ENCODE measurements at regions not wholly inside any gene's neighbourhood (a gene's known extent, or its start where the extent isn't known, plus 50 kb on each side); places are given as distances from the start of the nearest gene placed in this dataset.

DNA sequence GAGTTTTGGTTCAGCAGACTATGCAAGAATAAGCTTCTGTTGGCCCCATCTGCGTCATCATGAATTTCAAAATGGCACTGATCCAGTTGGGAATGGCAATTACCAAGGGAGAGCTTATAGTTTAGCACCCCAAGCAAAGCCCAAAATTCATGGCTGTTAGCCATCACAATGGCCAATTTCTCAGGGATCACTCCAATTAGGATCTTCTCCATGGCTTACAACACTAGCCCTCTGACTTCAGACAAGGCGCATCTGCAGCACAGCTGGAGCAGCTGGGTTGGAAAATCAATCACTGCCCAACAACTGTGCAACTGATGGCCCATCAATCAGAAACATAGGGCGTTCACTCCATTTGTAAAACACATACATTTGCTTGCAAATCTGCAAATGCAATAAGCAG is 273.6 kb downstream of the SRBD1 start:
- no peak for DNase-seq (ENCODE audit: low read depth)

DNA sequence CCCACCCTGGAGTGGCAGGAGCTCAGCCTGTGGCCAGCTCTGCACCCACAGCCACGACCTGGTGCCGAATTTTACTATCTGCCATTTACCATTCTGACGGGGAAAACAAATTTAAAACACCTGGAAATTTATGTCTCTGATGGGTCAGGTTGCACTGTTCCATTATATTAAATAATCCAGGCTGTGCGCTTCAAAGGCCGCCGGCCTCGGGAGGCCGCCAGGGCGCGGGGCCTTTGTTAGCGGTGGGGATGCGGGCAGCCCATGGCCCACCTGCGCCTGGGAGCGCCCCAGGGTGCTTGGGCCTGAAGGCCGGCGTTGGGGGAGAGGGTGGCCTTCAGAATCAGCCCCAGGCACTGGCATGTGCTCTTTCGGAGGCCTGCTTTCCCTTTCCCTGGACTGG is 276.9 kb downstream of the SRBD1 start:
- no peak for DNase-seq (ENCODE audit: low read depth)

DNA sequence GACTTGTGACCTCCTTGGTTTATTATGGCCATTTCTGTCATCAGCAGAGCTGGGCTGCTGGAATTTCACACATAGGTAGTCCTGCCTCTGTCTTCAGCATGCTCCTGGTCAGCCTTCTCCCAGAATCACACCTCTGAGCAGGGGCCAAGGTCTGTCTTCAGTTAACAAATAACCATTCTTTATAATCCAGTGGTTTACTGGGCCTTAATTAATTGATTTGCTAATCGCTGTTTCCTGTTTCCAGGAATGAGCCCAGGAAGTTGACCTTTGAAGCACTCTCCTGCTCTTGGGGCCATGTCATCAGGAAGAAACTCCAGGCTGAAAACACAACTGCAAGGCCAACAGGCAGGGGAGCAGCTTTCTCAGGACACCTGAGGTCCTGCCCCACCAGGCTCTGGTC is 278.5 kb downstream of the SRBD1 start:
- no peak for DNase-seq (ENCODE audit: low read depth)

DNA sequence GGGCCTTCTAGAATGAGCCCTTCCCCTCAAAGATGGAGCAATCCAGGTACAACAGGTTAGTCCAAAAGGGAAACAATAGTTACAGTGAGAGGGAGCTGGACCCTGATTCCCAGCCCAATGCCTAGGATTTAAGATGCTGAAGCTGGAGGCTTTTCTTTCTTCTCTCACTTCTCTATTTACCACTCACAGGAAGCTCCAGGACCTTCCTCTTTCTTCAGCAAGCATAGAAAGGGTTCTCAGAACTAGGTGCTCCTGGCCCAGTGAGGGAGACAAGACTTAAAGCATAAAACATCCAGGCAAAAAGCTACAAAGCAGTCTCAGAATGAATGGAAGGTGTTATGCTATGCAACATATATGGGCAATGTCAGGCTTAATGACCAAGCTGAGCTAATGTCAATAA is 279.0 kb downstream of the SRBD1 start:
- no peak for DNase-seq (ENCODE audit: low read depth)

DNA sequence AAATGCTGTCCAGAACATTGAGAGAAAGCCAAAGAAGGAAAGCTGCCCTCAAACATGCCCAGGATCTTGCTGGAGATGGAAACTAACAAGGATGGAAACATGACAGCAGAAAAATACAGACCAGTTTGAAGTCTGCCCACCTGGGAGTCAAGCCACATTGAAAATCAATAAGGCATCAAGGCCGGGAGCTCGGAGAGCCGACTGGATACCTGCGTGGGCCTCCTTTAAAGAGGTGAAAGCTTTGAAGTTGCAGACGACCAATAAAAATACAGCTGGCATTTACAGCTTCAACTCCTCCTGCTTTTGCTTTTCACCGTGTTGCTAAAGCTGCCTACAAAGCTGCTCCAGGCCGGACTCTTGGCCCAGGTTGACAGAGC is 279.7 kb downstream of the SRBD1 start:
- DNase-seq (ENCODE audit: low read depth), result no peak

DNA sequence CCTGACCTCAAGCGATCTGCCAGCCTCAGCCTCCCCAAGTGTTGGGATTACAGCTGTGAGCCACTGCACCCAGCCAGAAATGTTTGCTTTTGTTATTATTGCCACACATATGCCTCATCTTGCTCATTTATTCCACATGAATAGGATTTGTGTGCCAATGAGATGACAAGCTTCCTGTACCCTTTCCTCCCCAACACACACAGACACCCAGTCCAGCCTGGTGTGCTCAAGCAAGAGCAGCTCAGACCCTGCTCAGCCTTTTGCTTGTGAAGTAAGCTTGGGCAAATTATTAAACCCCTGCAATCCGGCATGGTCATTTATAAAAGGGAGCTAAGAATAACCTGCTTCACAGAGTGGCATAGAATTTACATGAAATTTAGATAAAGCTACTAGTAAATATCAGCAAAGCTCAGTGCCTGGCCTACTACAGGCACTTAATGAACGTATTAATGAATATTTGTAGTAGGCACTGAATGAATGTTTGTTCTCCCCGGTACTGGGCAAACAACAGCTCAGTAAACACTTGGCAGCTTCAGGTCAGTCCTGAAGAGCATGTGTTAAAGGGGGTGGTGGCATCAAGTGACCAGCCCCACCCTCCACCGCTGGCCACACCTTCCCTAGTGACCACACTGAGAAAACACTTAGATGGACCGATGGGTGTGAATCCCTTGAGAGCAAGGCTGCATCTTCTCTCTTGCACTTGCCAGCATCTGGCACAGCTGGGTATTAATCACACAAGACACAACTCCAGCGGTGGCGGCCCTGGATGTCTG is 280.2 kb downstream of the SRBD1 start:
- DNase-seq (ENCODE audit: low read depth), result peak; percentile 31

DNA sequence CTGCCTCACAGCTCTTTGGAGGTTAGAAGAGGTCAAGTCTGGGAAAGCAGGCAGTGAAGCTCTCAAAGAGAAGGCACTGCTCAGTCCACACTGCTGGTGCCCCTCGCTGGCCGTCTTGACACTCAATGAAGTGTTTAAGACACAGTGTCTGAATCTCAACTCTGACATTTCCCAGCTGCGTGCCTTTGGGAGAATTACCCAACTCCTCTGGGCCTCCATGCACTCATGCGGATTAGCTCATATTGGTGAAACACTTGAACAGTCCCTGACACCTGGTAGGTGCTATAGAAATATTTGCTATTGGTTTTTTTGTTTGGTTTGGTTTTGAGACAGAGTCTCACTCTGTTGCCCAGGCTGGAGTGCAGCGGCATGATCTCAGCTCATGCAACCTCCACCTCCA is 281.0 kb downstream of the SRBD1 start:
- DNase-seq (ENCODE audit: low read depth), result no peak

DNA sequence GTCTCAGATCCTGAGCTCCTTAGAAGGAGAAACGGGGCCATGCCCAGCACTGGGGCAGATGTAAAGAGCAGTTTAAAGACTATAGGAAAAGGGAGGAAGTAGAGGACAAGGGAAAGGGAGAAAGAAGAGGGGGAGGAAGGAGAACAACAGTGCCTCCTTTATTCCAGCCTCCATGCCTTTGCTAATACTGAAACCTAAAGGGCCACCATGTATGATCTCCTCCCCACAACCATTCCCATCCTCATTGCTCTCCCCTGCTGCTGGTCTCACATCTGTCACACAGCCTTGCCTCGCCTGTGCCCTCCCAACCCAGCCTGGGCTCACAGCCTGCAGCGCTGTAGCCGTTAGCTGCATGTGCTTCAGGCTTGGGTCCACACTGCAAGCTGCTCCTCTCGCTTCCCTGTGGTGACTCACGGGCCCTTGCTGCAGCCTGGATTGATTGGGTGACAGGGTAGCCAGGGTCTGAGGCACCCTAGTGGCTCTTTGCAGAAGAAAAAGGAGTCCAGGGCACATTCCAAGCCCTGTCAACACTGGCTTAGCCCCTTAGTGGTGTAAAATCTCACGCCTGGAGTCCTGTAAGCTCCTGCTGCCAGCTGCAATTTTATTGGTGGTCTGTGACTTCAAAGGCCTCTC is 281.9 kb downstream of the SRBD1 start:
- peak; percentile 67 for DNase-seq (ENCODE audit: low read depth)

DNA sequence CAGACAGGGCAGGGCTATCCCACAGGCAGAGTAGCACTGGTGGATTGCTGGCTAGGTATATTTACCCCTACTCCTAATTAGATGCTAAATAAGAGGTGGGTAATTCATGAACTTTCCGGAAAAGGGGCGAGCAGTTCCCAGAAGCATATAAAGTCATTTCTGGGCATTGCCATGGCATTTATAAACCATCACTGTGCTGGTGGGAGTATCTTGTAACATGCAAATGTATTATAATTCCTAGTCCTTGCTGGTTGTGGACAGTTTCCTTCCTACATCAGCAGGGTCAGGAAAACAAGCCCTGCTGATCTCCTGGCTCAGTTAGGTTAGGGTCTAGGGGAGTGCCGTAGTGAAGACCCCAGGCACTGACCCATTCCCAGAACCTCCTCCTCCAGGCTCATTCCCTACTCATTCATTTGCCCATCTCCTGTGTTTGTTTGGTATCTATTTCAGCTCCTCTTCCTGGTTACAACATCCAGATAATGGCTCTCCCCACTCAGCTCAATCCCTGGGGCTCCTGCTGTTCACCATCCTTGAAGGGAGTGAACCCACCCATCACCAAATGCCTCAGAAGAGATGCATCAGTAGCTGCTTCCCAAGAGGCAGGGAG is 282.7 kb downstream of the SRBD1 start:
- DNase-seq (ENCODE audit: low read depth), result no peak

DNA sequence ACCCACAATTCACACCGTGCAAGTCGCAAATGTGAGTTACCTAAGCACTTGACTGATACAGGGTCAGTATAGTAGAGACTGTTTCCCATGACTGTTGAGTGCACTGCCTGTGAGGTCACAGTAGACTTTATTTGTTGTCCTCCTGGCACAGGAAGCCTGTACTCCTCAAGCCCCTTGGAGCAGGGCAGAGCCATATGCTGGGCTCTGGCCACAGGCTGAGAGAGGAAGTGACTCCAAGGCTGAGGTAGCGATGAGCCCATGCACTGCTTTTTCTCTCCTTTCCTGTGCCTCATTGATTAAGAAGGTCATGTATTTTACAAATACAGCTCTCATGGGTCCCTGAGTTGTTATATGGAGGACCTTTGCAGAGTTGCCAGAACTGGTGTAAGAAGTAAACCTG is 287.7 kb downstream of the SRBD1 start:
- DNase-seq (ENCODE audit: low read depth), result no peak

DNA sequence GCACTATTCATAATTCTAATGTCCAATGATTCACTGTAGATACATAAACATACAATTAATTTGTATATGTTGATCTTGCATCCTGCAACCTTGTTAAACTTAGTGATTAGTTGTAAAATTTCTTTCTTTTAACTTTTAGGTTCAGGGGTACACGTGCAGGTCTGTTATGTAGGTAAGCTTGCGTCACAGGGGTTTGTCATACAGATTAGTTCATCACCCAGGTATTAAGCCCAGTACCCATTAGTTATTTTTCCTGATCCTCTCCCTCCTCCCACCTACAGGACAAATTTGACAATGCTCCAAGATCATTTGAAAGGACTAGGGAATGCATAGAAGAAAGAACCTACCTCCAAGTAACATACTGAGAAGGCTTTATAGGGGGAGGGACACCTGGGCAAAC is 290.1 kb downstream of the SRBD1 start:
- no peak for DNase-seq (ENCODE audit: low read depth)

DNA sequence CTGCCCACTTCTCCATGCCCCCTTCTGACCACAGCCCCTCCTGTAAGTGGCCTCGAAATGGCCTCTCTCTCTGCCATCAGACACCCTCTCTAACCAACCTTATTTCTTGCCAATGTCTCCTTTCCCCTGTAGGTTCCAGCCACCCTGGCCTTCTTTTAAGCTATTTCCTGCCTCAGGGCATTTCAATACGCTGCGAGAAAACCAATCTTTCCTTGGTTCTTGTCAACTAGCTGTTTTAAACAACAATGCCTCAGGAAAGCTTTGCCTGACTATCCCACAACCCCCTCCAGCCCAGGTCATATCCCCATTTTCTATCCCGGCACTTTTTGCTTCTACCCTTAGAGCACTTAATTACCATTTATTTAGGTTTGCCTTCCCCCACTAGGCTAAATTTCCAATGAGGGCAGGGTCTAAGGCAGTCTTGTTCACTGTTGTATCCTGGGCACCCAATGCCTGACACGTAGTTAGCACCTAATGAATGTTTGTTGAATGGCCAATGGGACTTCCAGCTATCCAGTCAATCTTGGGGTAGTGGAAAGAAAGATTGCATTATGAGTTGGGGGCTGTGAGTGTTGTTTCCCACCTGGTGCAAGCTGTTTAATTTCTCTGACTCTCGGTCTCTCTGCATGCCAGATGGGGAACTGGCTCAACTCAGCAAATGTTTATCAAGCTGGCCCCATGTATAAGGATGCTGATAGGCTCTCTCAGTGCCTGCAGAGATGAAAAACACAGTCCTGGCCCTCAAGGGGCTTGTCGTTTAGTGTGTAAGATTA is 291.2 kb downstream of the SRBD1 start:
- no peak for DNase-seq (ENCODE audit: low read depth)

DNA sequence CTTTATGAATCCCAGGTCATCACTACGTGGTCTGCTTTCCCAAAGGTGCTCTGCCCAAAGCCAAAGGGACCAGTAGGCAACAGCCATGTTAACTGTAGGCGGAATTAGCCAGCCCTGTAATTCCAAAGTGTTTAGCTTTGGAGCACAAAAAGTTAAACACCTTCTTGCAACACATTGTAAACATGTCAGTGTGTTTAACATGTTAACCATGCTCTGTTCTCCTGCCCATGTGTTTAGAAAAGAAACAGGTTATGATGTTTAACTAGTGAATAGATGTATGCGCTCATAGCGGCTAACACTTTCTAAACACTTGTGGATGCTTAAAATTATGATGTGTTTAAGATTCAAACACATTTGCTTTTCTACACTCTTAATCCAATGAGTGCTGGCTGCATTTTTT is 292.4 kb downstream of the SRBD1 start:
- DNase-seq (ENCODE audit: low read depth), result no peak

DNA sequence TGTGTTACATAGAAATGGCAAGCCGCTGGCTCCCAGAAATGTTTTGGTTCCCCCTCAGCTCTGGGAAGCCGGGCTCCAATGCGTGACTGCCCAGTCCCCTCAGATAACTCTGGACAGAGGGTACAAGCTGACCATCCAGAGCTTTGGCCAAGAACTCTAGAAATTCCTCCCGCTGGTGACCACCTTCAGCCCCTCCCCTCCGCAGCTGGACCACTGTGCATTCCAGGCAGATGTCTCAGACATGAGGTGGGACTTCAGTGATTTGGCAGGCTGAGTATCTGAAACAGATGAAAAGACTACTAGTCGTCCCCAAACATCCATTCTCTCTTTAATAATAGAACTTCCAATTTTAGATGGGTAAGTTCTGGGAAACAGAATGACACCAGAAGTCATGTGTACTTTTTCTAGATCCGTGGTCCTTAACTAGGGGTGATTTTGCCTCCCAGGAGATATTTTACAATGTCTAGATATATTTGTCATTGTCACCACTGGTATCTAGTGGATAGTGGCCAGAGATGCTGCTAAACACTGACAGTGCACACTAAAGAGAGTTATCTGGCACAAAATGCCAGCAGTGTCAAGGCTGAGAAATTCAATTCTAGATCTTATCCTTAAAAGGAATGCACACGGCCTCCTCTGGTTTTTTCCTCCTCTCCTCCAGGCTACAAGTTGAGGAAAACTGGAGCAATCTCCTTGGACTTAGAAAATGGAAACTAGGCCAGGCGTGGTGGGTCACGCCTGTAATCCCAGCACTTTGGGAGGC is 294.3 kb downstream of the SRBD1 start:
- peak; percentile 59 for DNase-seq (ENCODE audit: low read depth)

DNA sequence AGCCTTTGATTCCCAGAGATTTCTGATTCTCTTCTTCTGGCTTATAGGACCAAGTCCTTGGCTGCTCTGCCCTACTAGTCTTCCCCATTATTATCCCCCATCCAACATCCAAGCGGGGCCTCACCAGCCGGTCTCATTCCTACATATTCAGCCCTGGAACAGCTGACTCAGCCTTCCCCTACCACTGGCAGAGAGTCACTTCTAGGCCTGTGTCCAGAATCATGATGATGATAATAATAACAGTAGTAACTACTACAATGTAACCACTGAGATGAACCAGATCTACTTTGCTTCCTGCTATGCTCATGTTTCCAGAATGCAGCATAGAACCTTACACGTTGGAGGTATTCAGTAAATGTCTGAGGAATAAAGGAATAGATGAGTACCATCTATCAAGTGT is 295.2 kb downstream of the SRBD1 start:
- DNase-seq (ENCODE audit: low read depth), result peak; percentile 84

DNA sequence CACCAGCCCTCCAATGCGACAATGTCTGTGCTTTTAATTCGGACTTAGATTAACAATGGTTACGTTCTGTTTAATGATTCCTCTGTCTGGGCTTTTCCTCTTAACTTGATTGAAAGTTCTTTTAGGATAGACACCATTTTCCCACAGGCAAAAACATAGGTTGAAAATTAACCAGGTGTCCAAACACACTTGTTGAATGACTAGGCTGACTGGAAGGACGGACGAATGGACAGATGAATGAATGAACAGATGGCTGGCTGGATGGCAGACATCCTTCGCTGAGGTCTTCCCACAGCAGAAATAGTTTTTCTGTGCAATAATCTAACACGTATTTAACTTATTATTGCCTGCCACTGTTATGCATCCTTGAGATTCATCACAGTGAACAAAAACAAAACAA is 298.8 kb downstream of the SRBD1 start:
- DNase-seq (ENCODE audit: low read depth), result no peak

DNA sequence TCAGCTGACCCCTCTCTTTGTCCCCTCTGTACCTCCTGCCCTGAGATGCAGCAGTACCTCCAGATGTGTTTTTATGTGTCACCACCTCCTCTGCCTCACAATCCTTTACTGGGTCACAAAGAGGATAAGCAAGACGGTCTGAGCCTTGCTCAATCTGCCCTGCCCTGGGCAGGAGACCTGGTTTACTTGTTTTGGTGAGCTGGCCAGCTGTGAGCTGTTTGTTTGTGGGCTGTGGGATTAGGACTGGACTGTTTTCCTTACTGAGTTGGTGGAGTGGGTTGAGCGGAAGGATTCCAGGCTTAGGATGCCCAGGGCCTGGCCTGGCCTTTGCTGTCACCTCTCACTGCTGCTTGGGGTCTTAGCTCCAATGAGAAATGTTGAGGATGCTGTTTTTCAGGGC is 299.5 kb downstream of the SRBD1 start:
- DNase-seq (ENCODE audit: low read depth), result no peak

DNA sequence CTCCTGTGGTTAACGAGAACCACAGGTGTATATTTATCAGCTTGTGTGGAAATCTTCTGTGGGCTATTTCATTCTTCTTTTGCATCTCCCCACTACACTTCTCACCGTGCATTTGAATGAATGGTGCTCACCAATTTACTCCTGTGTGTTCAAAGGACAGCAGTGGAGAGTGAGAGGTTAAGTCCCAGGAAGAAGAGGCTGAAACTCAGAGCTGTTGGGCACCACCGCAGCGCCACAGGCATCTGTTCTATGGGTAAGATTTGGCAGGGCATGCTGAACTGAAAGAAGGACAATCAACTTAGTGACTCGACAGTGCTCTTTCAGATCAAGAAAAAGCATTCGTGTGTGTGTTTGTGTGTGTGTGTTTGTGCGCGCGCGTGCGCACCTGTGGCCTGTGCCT is 297.9 kb upstream of the SIX2 start:
- DNase-seq (ENCODE audit: low read depth), result no peak

DNA sequence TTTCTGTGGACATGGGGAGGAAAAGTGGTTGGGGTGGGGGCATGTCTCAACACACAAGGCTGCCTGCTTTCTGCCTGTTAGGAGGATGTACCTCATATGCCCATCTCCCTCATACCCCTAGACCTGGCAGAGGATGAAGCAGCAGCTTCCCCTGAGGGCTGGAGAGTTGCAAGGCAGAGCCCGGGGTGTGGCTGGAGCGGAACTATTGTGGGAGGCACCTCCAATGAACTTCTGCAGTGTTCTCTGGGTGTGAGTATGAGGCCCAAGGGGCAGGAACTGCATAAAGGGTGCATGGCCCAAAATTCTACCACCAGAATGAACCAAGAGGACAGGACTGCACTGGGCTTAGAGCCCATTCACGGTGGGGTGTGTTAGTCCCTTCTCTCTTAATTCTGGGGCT is 296.3 kb upstream of the SIX2 start:
- no peak for DNase-seq (ENCODE audit: low read depth)

DNA sequence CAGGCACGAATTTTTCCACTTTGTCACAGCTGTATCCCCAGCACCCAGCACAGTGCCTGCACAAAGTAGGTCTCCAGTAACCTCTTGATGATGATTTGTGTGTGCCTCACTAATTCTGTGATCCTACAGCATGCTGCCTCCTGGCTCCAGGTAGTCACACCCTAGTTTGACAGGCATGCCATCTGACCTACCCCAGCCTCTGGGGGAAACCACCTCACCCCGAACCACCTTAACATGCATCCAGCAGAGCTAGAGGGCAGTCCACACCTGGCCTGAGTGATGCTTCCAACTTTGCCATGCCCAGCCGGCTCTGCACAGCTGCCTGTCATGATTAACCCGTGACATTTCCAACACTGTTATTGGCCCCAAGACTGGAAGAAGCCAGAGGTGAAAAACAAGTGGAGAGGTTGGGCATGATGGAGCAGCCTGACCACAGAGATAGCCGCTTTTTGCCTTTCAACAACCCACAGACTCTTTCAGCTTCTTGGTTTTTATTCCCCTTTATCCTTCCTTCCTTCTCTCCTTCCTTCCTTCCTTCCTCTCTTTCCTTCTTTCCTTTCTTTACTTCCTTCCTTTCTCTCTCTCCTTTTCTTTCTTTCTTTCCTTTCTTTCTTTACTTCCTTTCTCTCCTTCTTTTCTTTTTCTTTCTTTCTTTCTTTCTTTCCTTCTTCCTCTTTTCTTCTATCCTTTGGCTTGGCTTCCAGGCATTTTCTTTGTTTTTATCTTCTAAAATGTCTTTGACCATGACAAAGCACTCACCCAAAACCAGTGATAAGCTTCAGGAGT is 294.4 kb upstream of the SIX2 start:
- DNase-seq (ENCODE audit: low read depth), result no peak

Measured in EH (cell line).